ENCODE measurements at regions not wholly inside any gene's neighbourhood (a gene's known extent, or its start where the extent isn't known, plus 50 kb on each side); places are given as distances from the start of the nearest gene placed in this dataset.

DNA sequence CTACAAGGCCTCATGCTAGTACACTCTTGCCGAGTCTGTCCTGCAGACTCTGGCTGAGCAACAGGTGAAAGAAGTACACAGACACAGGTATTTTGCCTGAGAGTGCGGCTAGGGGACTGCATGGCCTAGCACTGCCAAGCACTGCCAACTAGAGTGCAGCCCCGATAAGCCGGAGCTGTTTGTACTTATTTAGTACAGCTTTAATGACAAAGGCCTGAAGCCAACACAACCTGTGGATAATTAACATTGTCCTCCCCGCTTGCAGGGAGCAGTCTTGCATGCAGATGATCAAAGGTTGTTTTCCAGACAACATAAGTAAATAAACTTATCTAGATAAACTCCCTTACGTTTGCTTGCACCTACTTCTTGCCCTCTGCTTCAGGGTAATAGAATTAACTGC is 63.7 kb upstream of the MMADHC start (continued):
- TF ChIP-seq, protein P1, sequence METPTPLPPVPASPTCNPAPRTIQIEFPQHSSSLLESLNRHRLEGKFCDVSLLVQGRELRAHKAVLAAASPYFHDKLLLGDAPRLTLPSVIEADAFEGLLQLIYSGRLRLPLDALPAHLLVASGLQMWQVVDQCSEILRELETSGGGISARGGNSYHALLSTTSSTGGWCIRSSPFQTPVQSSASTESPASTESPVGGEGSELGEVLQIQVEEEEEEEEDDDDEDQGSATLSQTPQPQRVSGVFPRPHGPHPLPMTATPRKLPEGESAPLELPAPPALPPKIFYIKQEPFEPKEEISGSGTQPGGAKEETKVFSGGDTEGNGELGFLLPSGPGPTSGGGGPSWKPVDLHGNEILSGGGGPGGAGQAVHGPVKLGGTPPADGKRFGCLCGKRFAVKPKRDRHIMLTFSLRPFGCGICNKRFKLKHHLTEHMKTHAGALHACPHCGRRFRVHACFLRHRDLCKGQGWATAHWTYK (CRISPR knock-in tag; IDR thresholded peaks at IDR 0.05): no peak
- no peak for TF ChIP-seq MTF1 (CRISPR knock-in tag; IDR thresholded peaks at IDR 0.05; ENCODE audit: borderline replicate concordance)

DNA sequence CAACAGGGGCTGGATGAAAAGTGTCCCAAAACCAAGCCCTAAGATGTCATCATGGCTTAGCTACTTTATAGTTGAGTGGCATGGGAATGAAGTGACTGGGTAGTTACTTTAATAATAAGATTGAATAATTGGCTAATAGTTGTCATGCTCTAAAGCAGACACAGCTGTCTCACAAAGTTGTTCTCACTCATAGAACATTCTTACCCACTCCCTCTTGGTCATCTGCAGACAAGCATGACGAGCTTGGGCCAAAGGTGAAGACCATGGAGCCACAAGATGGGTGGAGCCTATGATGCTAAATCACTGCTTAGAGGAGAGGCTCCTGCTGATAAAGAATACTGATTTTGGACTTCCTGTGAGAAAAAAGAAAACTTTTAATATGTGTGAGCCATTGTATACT is 62.4 kb upstream of the MMADHC start:
- DNase-seq (ENCODE audit: extremely low read depth in 1 of 4, low spot score in 3 of 4) (no peak), ATAC-seq (no peak), FAIRE-seq (no peak)
- in situ Hi-C loops (cut with MboI): no loop called here
- no peaks in the 10 kb centered on the region for H3K9me1 ChIP-seq (ENCODE audit: control insufficient read depth, insufficient read depth, low read length)
- H3K4me3 ChIP-seq: no peak overlapping the region
- no peaks in the 10 kb centered on the region for H4K20me1 ChIP-seq (replicated peaks; ENCODE audit: control insufficient read depth, insufficient read depth, low read length)
- no peaks in the 10 kb centered on the region for H3K36me3 ChIP-seq (ENCODE audit: control insufficient read depth, insufficient read depth, low read length)
- no peak overlapping the region for H3K9ac ChIP-seq (ENCODE audit: insufficient read depth in 1 of 2, low read depth in 2 of 2, low read length in 2 of 2)
- CTCF ChIA-PET (ENCODE audit: low intra/inter-chr PET ratio): no interaction called here
- intact Hi-C loops (cut with micrococcal nuclease): no loop called here
- WGBS (ENCODE audit: insufficient coverage, low coverage, missing lambda C conversion rate): 0% methylated on average over 1 of the region's 1 CpG
- H3K27me3 ChIP-seq (ENCODE audit: control insufficient read depth in 2 of 2, insufficient read depth in 2 of 2, low read length in 2 of 2): no peaks in the 10 kb centered on the region
- no peaks in the 10 kb centered on the region for H3K4me1 ChIP-seq (replicated peaks in 1 of 2; ENCODE audit: control insufficient read depth in 2 of 2, insufficient read depth in 2 of 2, low read length in 2 of 2)
- POLR2A ChIA-PET: no interaction called here
- BruUV-seq (replicated peaks): no TSS peak
- H3K9me3 ChIP-seq (replicated peaks; ENCODE audit: control insufficient read depth, insufficient read depth, low read depth, low read length): no peaks in the 10 kb centered on the region
- no peak overlapping the region for H2AFZ ChIP-seq (ENCODE audit: low read depth, low read length)
- no peak overlapping the region for H3K4me2 ChIP-seq (ENCODE audit: insufficient read depth, low read length)
- no peak overlapping the region for H3K27ac ChIP-seq (ENCODE audit: extremely low read depth, low read depth, low read length)
- no peaks in the 10 kb centered on the region for H3K79me2 ChIP-seq (ENCODE audit: control insufficient read depth, insufficient read depth, low read length)
- TF ChIP-seq CTCFL (IDR thresholded peaks at IDR 0.05; ENCODE audit: borderline replicate concordance, insufficient read depth, low read depth, low read length, poor library complexity, severe bottlenecking) (no peak), RHOXF2B (CRISPR knock-in tag; conservative IDR thresholded peaks at IDR 0.05) (no peak), MED1 (CRISPR knock-in tag; IDR thresholded peaks at IDR 0.05; ENCODE audit: borderline replicate concordance) (no peak), POLR2A (conservative IDR thresholded peaks at IDR 0.05) (no peak), ZNF408 (CRISPR knock-in tag; IDR thresholded peaks at IDR 0.05; ENCODE audit: low read depth) (no peak), NRF1 (conservative IDR thresholded peaks at IDR 0.05 in 1 of 2, IDR thresholded peaks at IDR 0.05 in 1 of 2) (no peak), NFIX (CRISPR knock-in tag; IDR thresholded peaks at IDR 0.05; ENCODE audit: low read depth) (no peak), PTRF (tag; IDR thresholded peaks at IDR 0.05) (no peak), RBM15 (IDR thresholded peaks at IDR 0.05; ENCODE audit: insufficient read depth, low read length) (no peak), HDAC2 (IDR thresholded peaks at IDR 0.05) (no peak), ZHX1 (conservative IDR thresholded peaks at IDR 0.05; ENCODE audit: low read length) (no peak), ZNF395 (CRISPR knock-in tag; IDR thresholded peaks at IDR 0.05) (no peak)

Data from K562 (cell line).